Heart right ventricle (tissue), 16 donors: ENCODE measurements at regions not wholly inside any gene's neighbourhood (a gene's known extent, or its start where the extent isn't known, plus 50 kb on each side); places are given as distances from the start of the nearest gene placed in this dataset.

Source experiments
- ATAC-seq, 8 donors: fragments of 200-7000 bp; cut with Tn5 transposase; one replicate each; pipeline ENCODE4 v1.9.1; 2020; ENCODE audit warnings: mild to moderate bottlenecking in 8 of 8, moderate library complexity in 8 of 8, moderate number of reproducible peaks in 1 of 8
- DNase-seq, 2 donors: peaks; one replicate each; pipeline ENCODE4 v3.0.0-alpha.2; 2020
- H3K27ac ChIP-seq, 10 donors: fragments of 200-600 bp; sonication (generic) in 2 of 10; one replicate each; pipeline versions ENCODE4 v1.5.0 to v1.8.0; 2020 to 2022; ENCODE audit warnings: mild to moderate bottlenecking in 3 of 10
- H3K27me3 ChIP-seq, 7 donors: fragments of 200-600 bp; one replicate each; pipeline ENCODE4 v1.8.0; 2021 to 2022; ENCODE audit warnings: mild to moderate bottlenecking in 2 of 7
- H3K36me3 ChIP-seq, 9 donors: fragments of 200-600 bp; sonication (generic) in 1 of 9; one replicate each; pipeline versions ENCODE4 v1.5.0 to v1.8.0; 2020 to 2022; ENCODE audit warnings: mild to moderate bottlenecking in 2 of 9
- H3K4me1 ChIP-seq, 9 donors: fragments of 200-600 bp; sonication (generic) in 1 of 9; one replicate each; pipeline versions ENCODE4 v1.5.0 to v1.8.0; 2020 to 2022; ENCODE audit warnings: mild to moderate bottlenecking in 4 of 9
- H3K4me3 ChIP-seq, 10 donors: fragments of 200-600 bp; sonication (generic) in 2 of 10; one replicate each; pipeline versions ENCODE4 v1.5.0 to v1.8.0; 2020 to 2022; ENCODE audit warnings: mild to moderate bottlenecking in 7 of 10, moderate library complexity in 2 of 10
- H3K9me3 ChIP-seq, 11 donors: fragments of 200-600 bp in 10 of 11; sonication (generic) in 2 of 11; one replicate each; pipeline versions ENCODE4 v1.5.0 to v1.8.0; 2013 to 2022; ENCODE audit warnings: mild to moderate bottlenecking in 2 of 11, control low read depth in 1 of 11, moderate library complexity in 1 of 11
- WGBS, 2 donors: extraction: QIAGEN DNeasy Blood & Tissue Kit; methylation state at CpG; one replicate each; pipeline ENCODE4 v1.1.7; 2013; ENCODE audit warnings: inconsistent platforms in 1 of 2; 5-methylcytosine and 5-hydroxymethylcytosine counted together
- intact Hi-C, 10 donors: fragments of 100-400 bp; cut with DNase I; formaldehyde crosslinking; loops; one replicate each; pipeline versions ENCODE4 v1.11.1 to v1.14.2; 2022
- TF ChIP-seq, protein P1 (sequence below), 9 donors: fragments of 200-600 bp; sonication (generic) in 2 of 9; IDR thresholded peaks; one replicate each; pipeline versions ENCODE4 v1.5.0 to v1.8.0; 2021 to 2022; ENCODE audit warnings: antibody characterized with exemption in 9 of 9, mild to moderate bottlenecking in 5 of 9, moderate library complexity in 1 of 9
- donor health status: Arrhythmogenic right ventricular cardiomyopathy.
- donor health status: ischemic (EF 13 %, LVEDD 7.1; RV severe dilation, severe dysfunction).
- donor health status: healthy with polysubstance abuse.
- donor health status: DM: no; HTN: yes; CAD: no.
- donor health status: DM: no; HTN: no; CAD: no.
- donor health status: ischemic (EF 25% LVEDD 6.9; RV normal size, moderate dysfunction).
- donor health status: ischemic (EF 25% LVEDD 5.7; RV mildly dilated, moderate dysfunction).
- donor health status: healthy.
- donor health status: DM: yes; HTN: yes; CAD: no.
- donor health status: Ischemic cardiomyopathy.
- donor health status: ischemic (EF 35%, LVEDD 5.7; RV mildly dilated, moderate dysfunction).
- donor health status: nonischemic (EF 11% LVEDD 7.7; RV severe dilation, severe dysfunction).
- donor health status: DM: yes; HTN: yes; CAD: no.
- donor health status: PGD.
- donor health status: ischemic (EF 29% LVEDD 5.4; RV normal size, mild dysfunction).
- donor health status: nonischemic (EF 23%, LVEDD 6.1; RV moderate dilation, normal function).

DNA sequence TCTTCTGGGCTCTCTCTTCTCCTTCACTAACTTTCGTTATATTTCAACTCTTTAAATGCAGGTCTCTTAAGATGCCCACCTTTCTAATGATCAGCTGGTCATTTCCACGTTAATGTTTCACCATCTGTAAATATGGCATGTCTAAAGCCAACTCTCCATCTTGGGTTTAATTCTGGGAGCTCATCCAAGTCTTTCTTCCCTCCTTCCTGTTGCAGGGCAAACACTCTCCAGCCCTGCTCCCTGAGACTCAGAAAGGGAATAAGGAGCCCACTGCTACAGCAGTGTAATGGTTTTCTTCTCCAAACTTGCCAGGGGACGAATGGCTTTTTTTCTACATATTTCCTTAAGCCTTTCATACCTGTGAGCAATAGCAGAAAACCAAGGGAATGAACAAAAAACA, 73.3 kb upstream of the SOX1 start:
- TF ChIP-seq, protein P1, sequence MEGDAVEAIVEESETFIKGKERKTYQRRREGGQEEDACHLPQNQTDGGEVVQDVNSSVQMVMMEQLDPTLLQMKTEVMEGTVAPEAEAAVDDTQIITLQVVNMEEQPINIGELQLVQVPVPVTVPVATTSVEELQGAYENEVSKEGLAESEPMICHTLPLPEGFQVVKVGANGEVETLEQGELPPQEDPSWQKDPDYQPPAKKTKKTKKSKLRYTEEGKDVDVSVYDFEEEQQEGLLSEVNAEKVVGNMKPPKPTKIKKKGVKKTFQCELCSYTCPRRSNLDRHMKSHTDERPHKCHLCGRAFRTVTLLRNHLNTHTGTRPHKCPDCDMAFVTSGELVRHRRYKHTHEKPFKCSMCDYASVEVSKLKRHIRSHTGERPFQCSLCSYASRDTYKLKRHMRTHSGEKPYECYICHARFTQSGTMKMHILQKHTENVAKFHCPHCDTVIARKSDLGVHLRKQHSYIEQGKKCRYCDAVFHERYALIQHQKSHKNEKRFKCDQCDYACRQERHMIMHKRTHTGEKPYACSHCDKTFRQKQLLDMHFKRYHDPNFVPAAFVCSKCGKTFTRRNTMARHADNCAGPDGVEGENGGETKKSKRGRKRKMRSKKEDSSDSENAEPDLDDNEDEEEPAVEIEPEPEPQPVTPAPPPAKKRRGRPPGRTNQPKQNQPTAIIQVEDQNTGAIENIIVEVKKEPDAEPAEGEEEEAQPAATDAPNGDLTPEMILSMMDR (IDR thresholded peaks at IDR 0.05): no peak

DNA sequence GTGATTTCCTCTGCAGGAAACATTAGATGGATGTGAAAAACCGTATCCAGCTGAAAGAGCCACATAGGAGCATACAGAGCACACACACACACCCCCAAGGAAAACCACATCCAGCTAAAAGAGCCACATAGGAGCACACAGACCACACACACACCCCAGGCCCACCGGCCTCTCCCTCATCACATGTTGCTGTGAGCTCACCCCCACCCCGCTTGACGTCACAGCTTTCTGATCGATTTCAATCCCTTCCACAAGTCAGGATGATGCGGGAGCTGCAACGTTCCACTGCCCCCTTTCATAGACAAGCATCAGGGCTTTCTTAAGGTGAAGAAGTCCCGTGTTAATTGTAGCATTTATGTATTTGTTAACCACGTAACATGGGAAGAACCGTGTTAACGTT, 72.4 kb upstream of the SOX1 start:
- 78 to 83% methylated on average over 11 of the region's 11 CpGs for WGBS, 2 donors
- DNase-seq (no peak), ATAC-seq (no peak)
- Histone ChIP-seq H3K4me3 (no peak overlapping the region), H3K4me1 (no peaks in the 10 kb centered on the region), H3K9me3 (peaks cover 0 to 20% (median 0%) of the 10 kb centered on the region in 11 donors), H3K27ac (no peak overlapping the region), H3K27me3 (peaks cover 0 to 51% (median 27%) of the 10 kb centered on the region in 7 donors), H3K36me3 (no peaks in the 10 kb centered on the region)
- intact Hi-C loops: no loop called here
- TF ChIP-seq, protein P1 (IDR thresholded peaks at IDR 0.05): no peak

More for the DNA sequence above, 73.3 kb upstream of the SOX1 start:
- no peaks in the 10 kb centered on the region for H3K4me1 ChIP-seq
- H3K36me3 ChIP-seq: no peaks in the 10 kb centered on the region
- H3K27me3 ChIP-seq: peaks cover 0 to 44% (median 25%) of the 10 kb centered on the region in 7 donors
- DNase-seq (no peak), ATAC-seq (no peak)
- H3K4me3 ChIP-seq: no peak overlapping the region
- WGBS, 2 donors: 53 to 65% methylated on average over 3 of the region's 3 CpGs
- intact Hi-C loops: no loop called here
- peaks cover 0 to 28% (median 0%) of the 10 kb centered on the region in 11 donors for H3K9me3 ChIP-seq
- no peak overlapping the region for H3K27ac ChIP-seq

DNA sequence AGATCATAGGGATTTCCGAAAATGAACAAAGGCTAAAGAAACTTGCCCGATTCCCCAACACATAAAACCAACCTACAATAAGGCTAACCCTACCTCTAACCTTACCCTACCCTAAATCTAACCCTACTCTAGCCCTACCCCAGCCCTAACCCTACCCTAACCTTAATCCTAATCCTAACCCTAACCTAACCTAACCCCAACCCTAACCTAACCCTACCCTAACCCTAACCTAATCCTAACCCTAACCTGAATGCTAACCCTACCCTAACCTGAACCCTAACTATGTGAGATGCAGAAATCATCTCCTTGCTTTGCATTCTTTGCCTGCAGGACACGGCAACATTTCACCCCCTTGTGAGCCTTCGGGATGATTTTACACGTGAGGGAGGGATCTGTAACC, 67.6 kb upstream of the SOX1 start:
- H3K4me3 ChIP-seq: no peak overlapping the region
- TF ChIP-seq, protein P1 (IDR thresholded peaks at IDR 0.05): no peak
- ATAC-seq (no peak), DNase-seq (no peak)
- no peaks in the 10 kb centered on the region for H3K4me1 ChIP-seq
- H3K9me3 ChIP-seq: no peaks in the 10 kb centered on the region
- H3K27ac ChIP-seq: no peak overlapping the region
- H3K27me3 ChIP-seq: peaks cover 0 to 61% (median 27%) of the 10 kb centered on the region in 7 donors
- intact Hi-C loops: no loop called here
- WGBS, 2 donors: 70 to 76% methylated on average over 5 of the region's 5 CpGs
- H3K36me3 ChIP-seq: no peaks in the 10 kb centered on the region

DNA sequence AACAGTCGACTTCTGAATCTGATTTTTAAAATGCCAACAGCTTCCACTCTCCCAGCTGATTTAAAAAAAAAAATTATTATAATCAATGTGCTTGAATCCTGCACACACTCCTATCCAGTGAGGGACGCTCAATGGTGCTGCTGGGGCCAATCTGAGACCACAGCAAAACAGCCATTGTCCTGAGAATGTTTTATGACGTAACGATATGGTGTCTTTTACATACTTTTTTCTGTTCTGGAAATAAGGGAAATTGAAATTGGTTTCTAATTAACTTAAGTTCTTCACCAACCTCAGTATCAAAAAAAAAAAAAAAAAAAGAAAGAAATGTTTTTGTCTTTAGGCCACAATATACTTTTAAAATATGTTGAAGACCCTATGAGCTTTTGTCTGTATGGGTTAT, 66.1 kb upstream of the SOX1 start:
- no peak overlapping the region for H3K27ac ChIP-seq
- TF ChIP-seq, protein P1 (IDR thresholded peaks at IDR 0.05): no peak
- peaks cover 0 to 53% (median 25%) of the 10 kb centered on the region in 7 donors for H3K27me3 ChIP-seq
- no peak overlapping the region for H3K4me3 ChIP-seq
- WGBS, 2 donors: 85 to 86% methylated on average over 4 of the region's 4 CpGs
- ATAC-seq (no peak), DNase-seq (no peak)
- H3K4me1 ChIP-seq: no peaks in the 10 kb centered on the region
- peaks cover 0 to 11% (median 0%) of the 10 kb centered on the region in 11 donors for H3K9me3 ChIP-seq
- intact Hi-C loops: no loop called here
- no peaks in the 10 kb centered on the region for H3K36me3 ChIP-seq
